BJ (cell line): ENCODE measurements at regions not wholly inside any gene's neighbourhood (a gene's known extent, or its start where the extent isn't known, plus 50 kb on each side); places are given as distances from the start of the nearest gene placed in this dataset.

Experiments
- CTCF ChIA-PET: fragments of 350-600 bp; formaldehyde crosslinking; extraction: SDS; loops from one replicate; lab custom pipeline; 2021; ENCODE audit warnings: antibody characterized with exemption, inconsistent platforms; lab: Yijun Ruan, JAX
- POLR2A ChIA-PET: fragments of 300-600 bp; sonication (Branson Sonifier 250); formaldehyde crosslinking; extraction: SDS; loops from one replicate; lab custom pipeline; 2021; ENCODE audit warnings: antibody characterized with exemption; lab: Charles Lee
- DNase-seq: peaks from one replicate; pipeline ENCODE4 v3.0.0-alpha.2; 2011; ENCODE audit warnings: low read depth
- H3K27me3 ChIP-seq: 2 replicates; pipeline ENCODE4 v1.6.0; 2011; ENCODE audit warnings: low read length; ENCODE audit not compliant: control insufficient read depth, insufficient read depth
- H3K36me3 ChIP-seq: 2 replicates; pipeline ENCODE4 v1.5.1; 2011; ENCODE audit warnings: low read length; ENCODE audit not compliant: control insufficient read depth, insufficient read depth
- H3K4me3 ChIP-seq: 2 replicates; pipeline ENCODE4 v1.5.1; 2011; ENCODE audit warnings: low read depth, mild to moderate bottlenecking, control low read depth, low read length
- CTCF ChIP-seq: IDR thresholded peaks from 2 replicates; pipeline ENCODE4 v1.5.1; 2011; ENCODE audit warnings: low read depth, mild to moderate bottlenecking, control low read depth, inconsistent platforms, low read length, moderate library complexity; ENCODE audit not compliant: insufficient read depth

GRCh38 chr1:244779410-244779809, 56.0 kb upstream of the COX20 start:
- POLR2A ChIA-PET = no interaction called here
- CTCF ChIA-PET = interaction anchor here (0.8 to 1.5 kb wide), 2 partner anchors 17 to 174 kb away, joined by 3 to 10 read pairs; no protein-coding TSS in a partner anchor
- DNase-seq = no peak

DNA sequence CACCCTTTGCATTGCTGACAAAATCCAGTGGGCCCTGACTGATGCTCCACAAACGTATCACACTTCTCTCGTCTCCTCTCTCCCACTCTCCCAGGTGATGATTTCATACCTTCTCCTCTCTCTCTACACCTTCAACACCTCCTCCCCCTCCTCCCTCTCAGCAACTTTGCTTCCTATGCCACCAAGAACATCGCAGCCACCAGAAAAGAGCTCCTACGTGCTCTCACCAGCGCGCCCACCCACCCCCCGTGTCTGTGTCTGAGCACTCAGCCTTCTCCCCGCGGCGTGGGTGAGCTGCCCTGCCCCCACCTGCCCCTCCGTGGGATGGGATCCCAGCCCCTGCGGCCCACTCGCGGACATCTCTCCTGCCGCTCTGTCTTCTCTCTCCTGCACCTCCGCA, 55.1 kb upstream of the COX20 start:
- H3K36me3 ChIP-seq = no peaks in the 10 kb centered on the region
- no peak for DNase-seq
- CTCF ChIA-PET = no interaction called here

More at GRCh38 chr1:244779410-244779809, 56.0 kb upstream of the COX20 start:
- no peaks in the 10 kb centered on the region for H3K36me3 ChIP-seq
- H3K4me3 ChIP-seq = no peak overlapping the region
- TF ChIP-seq CTCF = no peak
- peaks cover 2% of the 10 kb centered on the region; the same call in 1 of the 2 replicates for H3K27me3 ChIP-seq

DNA sequence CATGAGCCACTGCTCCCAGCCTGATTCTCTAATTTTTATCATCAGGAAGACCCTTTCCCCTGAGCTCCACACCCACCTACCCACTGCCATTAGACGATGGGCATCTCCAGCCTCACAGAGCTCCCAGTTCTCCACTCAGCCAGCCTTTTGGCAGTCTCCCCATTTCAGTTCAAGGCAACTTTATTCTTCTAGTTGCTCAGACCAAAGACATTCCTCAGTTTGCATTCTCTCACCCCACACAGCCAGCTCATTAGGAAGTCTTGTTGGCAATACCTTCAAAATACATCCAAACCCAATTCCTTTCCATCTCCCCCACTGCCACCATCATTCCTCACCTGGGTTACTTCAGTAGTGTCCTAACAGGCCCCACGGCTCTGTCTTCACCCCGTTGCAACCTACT, 53.4 kb upstream of the COX20 start:
- Histone ChIP-seq H3K36me3 (no peaks in the 10 kb centered on the region), H3K27me3 (no peaks in the 10 kb centered on the region), H3K4me3 (no peak overlapping the region)
- POLR2A ChIA-PET = no interaction called here
- no peak for TF ChIP-seq CTCF
- no peak for DNase-seq
- CTCF ChIA-PET = interaction anchor here (1.0 to 1.7 kb wide), 2 partner anchors 14 to 179 kb away, joined by 3 to 5 read pairs; no protein-coding TSS in a partner anchor

More for the DNA sequence above, 55.1 kb upstream of the COX20 start:
- no peak for TF ChIP-seq CTCF
- Histone ChIP-seq H3K27me3 (no peaks in the 10 kb centered on the region), H3K4me3 (no peak overlapping the region)
- POLR2A ChIA-PET = no interaction called here

- DNase-seq = no peak
- H3K4me3 ChIP-seq = no peak overlapping the region
- no peaks in the 10 kb centered on the region for H3K27me3 ChIP-seq
- no peak for TF ChIP-seq CTCF
- H3K36me3 ChIP-seq = no peaks in the 10 kb centered on the region
- CTCF ChIA-PET = interaction anchor here (2.4 kb wide), 1 partner anchor 13 kb away, joined by 10 read pairs; no protein-coding TSS in a partner anchor
- POLR2A ChIA-PET = no interaction called here
Measured at GRCh38 chr1:244783138-244783537, 52.3 kb upstream of the COX20 start.
